DOHH2 (cell line): ENCODE measurements at regions not wholly inside any gene's neighbourhood (a gene's known extent, or its start where the extent isn't known, plus 50 kb on each side); places are given as distances from the start of the nearest gene placed in this dataset.

Experiments
- H3F3A ChIP-seq: fragments of 200-600 bp; sonication (generic), shearing (Covaris generic); 2 replicates; pipeline ENCODE4 v1.6.0; 2016; ENCODE audit warnings: antibody characterized with exemption, mild to moderate bottlenecking; ENCODE audit not compliant: control insufficient read depth, insufficient read depth
- H3K27ac ChIP-seq: fragments of 200-600 bp; sonication (generic); 2 replicates; pipeline ENCODE4 v1.5.1; 2014; ENCODE audit warnings: low read depth, mild to moderate bottlenecking, low read length, moderate library complexity
- H3K27me3 ChIP-seq: fragments of 200-600 bp; sonication (generic); 2 replicates; pipeline ENCODE4 v1.6.1; 2014; ENCODE audit warnings: mild to moderate bottlenecking, low read length, mixed read lengths; ENCODE audit not compliant: control insufficient read depth
- H3K36me3 ChIP-seq: fragments of 200-600 bp; sonication (generic); 2 replicates; pipeline ENCODE4 v1.6.1; 2014; ENCODE audit warnings: mild to moderate bottlenecking, low read length, moderate library complexity, mixed read lengths; ENCODE audit not compliant: control insufficient read depth
- H3K4me1 ChIP-seq: fragments of 200-600 bp; sonication (generic); 2 replicates; pipeline ENCODE4 v1.6.1; 2014; ENCODE audit warnings: mild to moderate bottlenecking, low read length, mixed read lengths; ENCODE audit not compliant: control insufficient read depth
- H3K4me2 ChIP-seq: fragments of 200-600 bp; sonication (generic); 2 replicates; pipeline ENCODE4 v1.6.0; 2014; ENCODE audit warnings: mild to moderate bottlenecking, low read length, moderate library complexity
- H3K4me3 ChIP-seq: fragments of 200-600 bp; sonication (generic); 2 replicates; pipeline ENCODE4 v1.5.1; 2014; ENCODE audit warnings: mild to moderate bottlenecking, low read length, mixed read lengths
- H3K79me2 ChIP-seq: fragments of 200-600 bp; sonication (generic); 2 replicates; pipeline ENCODE4 v1.6.1; 2014; ENCODE audit warnings: mild to moderate bottlenecking, low read length, mixed read lengths; ENCODE audit not compliant: control insufficient read depth
- H3K9me2 ChIP-seq: fragments of 200-600 bp; sonication (generic); replicated peaks from 2 replicates; pipeline ENCODE4 v1.6.1; 2014; ENCODE audit warnings: mild to moderate bottlenecking, low read length, mixed read lengths; ENCODE audit not compliant: control insufficient read depth
- H3K9me3 ChIP-seq: fragments of 200-600 bp; sonication (generic); 2 replicates; pipeline ENCODE4 v1.6.1; 2014; ENCODE audit warnings: antibody characterized with exemption, low read length, mixed read lengths; ENCODE audit not compliant: control insufficient read depth, insufficient read depth
- H4K20me1 ChIP-seq: fragments of 200-600 bp; sonication (generic); 2 replicates; pipeline ENCODE4 v1.6.0; 2014; ENCODE audit warnings: low read depth, mild to moderate bottlenecking, antibody characterized with exemption, low read length, moderate library complexity; ENCODE audit not compliant: control insufficient read depth, insufficient read depth
- EZH2phosphoT487 ChIP-seq: fragments of 200-600 bp; sonication (generic); IDR thresholded peaks from 2 replicates; pipeline ENCODE4 v1.6.1; 2017; ENCODE audit warnings: borderline replicate concordance, mild to moderate bottlenecking, antibody characterized with exemption, low read length, moderate library complexity, mixed read lengths
- TF ChIP-seq, protein P1 (sequence below): fragments of 200-600 bp; sonication (generic); IDR thresholded peaks from one replicate; pipeline ENCODE4 v1.5.1; 2014; ENCODE audit warnings: antibody characterized with exemption, mild to moderate bottlenecking, low read depth, low read length; ENCODE audit not compliant: poor library complexity, severe bottlenecking

DNA sequence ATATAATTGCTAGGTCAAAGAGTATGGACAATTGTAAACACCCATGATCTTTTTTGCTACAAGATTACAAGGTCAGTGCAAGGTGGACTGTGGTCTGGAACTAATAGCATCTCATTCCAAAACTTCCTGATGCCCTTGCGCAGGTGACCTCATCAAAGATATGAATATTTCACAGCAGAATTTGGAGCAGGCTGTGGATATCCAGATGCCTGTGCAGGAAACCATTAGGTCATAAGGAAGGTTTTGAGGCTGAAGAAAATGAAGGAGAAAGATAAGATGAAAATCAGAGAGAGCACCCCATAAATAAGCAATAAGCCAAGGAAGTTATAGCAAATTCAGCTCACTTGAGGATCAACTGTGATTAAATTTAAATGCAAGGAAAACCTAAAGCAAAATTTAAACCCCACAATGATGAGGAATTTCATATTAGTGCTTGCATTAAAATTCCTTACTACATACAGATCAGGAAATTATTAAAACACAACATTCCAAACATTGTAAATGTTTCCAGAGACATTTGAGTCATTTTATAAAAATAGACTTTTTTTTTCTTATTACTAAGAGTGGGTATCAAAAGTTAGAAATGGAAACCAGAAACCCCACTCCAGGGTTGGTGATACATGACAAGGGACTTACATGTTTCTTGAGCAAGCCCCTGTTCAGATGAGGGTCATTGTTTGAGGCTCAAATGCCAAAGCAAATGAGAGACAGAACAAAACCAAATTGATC lies 100.7 kb upstream of the FAM9C start:
- Histone ChIP-seq H3K4me1 (no peaks in the 10 kb centered on the region), H3K79me2 (no peaks in the 10 kb centered on the region), H3K27me3 (no peaks in the 10 kb centered on the region), H3K9me2 (no peaks in the 10 kb centered on the region), H3K9me3 (no peaks in the 10 kb centered on the region), H3F3A (no peaks in the 10 kb centered on the region), H3K27ac (no peak overlapping the region), H3K36me3 (no peaks in the 10 kb centered on the region), H3K4me3 (no peak overlapping the region), H4K20me1 (no peaks in the 10 kb centered on the region), H3K4me2 (no peak overlapping the region)
- TF ChIP-seq, protein P1, sequence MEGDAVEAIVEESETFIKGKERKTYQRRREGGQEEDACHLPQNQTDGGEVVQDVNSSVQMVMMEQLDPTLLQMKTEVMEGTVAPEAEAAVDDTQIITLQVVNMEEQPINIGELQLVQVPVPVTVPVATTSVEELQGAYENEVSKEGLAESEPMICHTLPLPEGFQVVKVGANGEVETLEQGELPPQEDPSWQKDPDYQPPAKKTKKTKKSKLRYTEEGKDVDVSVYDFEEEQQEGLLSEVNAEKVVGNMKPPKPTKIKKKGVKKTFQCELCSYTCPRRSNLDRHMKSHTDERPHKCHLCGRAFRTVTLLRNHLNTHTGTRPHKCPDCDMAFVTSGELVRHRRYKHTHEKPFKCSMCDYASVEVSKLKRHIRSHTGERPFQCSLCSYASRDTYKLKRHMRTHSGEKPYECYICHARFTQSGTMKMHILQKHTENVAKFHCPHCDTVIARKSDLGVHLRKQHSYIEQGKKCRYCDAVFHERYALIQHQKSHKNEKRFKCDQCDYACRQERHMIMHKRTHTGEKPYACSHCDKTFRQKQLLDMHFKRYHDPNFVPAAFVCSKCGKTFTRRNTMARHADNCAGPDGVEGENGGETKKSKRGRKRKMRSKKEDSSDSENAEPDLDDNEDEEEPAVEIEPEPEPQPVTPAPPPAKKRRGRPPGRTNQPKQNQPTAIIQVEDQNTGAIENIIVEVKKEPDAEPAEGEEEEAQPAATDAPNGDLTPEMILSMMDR: no peak
- no peak for TF ChIP-seq EZH2phosphoT487

DNA sequence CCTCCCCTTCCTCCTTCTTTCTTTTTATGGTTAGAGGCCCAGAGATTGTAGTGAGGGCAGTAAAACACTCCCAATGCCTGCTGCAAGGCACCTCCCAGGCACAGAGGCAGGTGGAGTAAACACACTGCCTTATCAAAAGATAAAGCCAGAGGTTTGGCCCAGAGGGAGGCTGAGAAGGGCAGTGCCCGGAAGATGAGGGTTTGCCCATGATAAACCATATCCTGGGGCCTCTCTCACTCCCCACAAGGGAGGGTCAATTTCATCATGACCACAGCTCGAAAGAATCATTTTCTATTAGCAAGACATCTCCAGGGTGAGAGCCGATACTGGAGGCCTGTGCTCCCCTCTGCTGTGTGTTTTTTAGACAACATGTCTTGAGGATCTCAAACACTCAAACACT lies 98.5 kb upstream of the FAM9C start:
- no peak overlapping the region for H3K4me2 ChIP-seq
- H3K27ac ChIP-seq: no peak overlapping the region
- no peaks in the 10 kb centered on the region for H3F3A ChIP-seq
- no peaks in the 10 kb centered on the region for H3K4me1 ChIP-seq
- no peak overlapping the region for H3K4me3 ChIP-seq
- no peaks in the 10 kb centered on the region for H3K36me3 ChIP-seq
- TF ChIP-seq, protein P1: no peak
- no peak for TF ChIP-seq EZH2phosphoT487
- H3K9me2 ChIP-seq: no peaks in the 10 kb centered on the region
- H4K20me1 ChIP-seq: no peaks in the 10 kb centered on the region
- H3K79me2 ChIP-seq: no peaks in the 10 kb centered on the region
- no peaks in the 10 kb centered on the region for H3K27me3 ChIP-seq
- peaks cover 11% of the 10 kb centered on the region for H3K9me3 ChIP-seq

DNA sequence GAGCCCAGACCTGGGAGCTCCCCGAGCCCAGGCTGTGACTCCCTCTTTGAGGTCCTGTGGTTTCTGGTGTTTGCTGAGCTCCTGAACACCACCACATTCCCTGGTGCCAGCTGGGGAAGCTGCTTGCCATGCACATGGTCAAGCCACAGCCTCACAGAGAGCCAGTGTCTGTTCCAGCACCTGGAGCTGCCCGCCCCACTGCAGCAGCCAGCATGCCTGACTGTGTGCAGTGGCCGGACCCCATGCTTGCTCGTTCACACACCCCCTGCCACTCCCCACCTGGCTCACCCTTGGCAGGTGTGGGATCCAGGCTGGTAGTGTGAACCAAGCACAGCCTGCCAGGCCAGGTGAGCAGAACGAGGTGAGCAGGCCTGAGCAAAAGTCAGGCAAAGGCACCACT lies 95.6 kb upstream of the FAM9C start:
- Histone ChIP-seq H3K4me3 (no peak overlapping the region), H3K27ac (no peak overlapping the region), H3K27me3 (no peaks in the 10 kb centered on the region), H3K4me1 (no peaks in the 10 kb centered on the region), H3K4me2 (no peak overlapping the region), H3K9me3 (peaks cover 11% of the 10 kb centered on the region), H3F3A (no peaks in the 10 kb centered on the region), H3K79me2 (no peaks in the 10 kb centered on the region), H3K9me2 (no peaks in the 10 kb centered on the region), H3K36me3 (no peaks in the 10 kb centered on the region), H4K20me1 (no peaks in the 10 kb centered on the region)
- no peak for TF ChIP-seq EZH2phosphoT487
- TF ChIP-seq, protein P1: no peak
